GM11168 (cell line): ENCODE measurements at regions not wholly inside any gene's neighbourhood (a gene's known extent, or its start where the extent isn't known, plus 50 kb on each side); places are given as distances from the start of the nearest gene placed in this dataset.

Experiments used
- in situ Hi-C: fragments of 300-500 bp; cut with MboI; formaldehyde crosslinking; loops from one replicate; pipeline ENCODE4 v1.12.0; 2022; ENCODE audit warnings: low sequenced_read_pairs; ENCODE audit not compliant: unreplicated experiment

GRCh38 chr10:33822774-33823173 is 488.3 kb upstream of the NRP1 start:
- in situ Hi-C loops: loop anchor here (25.0 kb wide), 1 partner anchor 485 kb away; the partner anchor contains the start of gene NRP1

GRCh38 chr10:33820531-33820930 is 486.1 kb upstream of the NRP1 start:
- in situ Hi-C loops: loop anchor here (25.0 kb wide), 1 partner anchor 483 kb away; the partner anchor contains the start of gene NRP1

GRCh38 chr10:33819206-33819605 is 484.7 kb upstream of the NRP1 start:
- in situ Hi-C loops: loop anchor here (25.0 kb wide), 1 partner anchor 482 kb away; the partner anchor contains the start of gene NRP1

GRCh38 chr10:33818343-33818742 is 483.9 kb upstream of the NRP1 start:
- in situ Hi-C loops: loop anchor here (25.0 kb wide), 1 partner anchor 481 kb away; the partner anchor contains the start of gene NRP1

GRCh38 chr10:33817605-33818004 is 483.1 kb upstream of the NRP1 start:
- in situ Hi-C loops: loop anchor here (25.0 kb wide), 1 partner anchor 480 kb away; the partner anchor contains the start of gene NRP1

GRCh38 chr10:33815776-33816175 is 481.3 kb upstream of the NRP1 start:
- in situ Hi-C loops: loop anchor here (25.0 kb wide), 1 partner anchor 478 kb away; the partner anchor contains the start of gene NRP1

- in situ Hi-C loops: loop anchor here (25.0 kb wide), 1 partner anchor 477 kb away; the partner anchor contains the start of gene NRP1
These were observed 479.4 kb upstream of the NRP1 start for GRCh38 chr10:33813871-33814270.

GRCh38 chr10:33813415-33813814 is 478.9 kb upstream of the NRP1 start:
- in situ Hi-C loops: loop anchor here (25.0 kb wide), 1 partner anchor 476 kb away; the partner anchor contains the start of gene NRP1

- in situ Hi-C loops: loop anchor here (25.0 kb wide), 1 partner anchor 475 kb away; the partner anchor contains the start of gene NRP1
These were observed 478.1 kb upstream of the NRP1 start for GRCh38 chr10:33812586-33812985.

GRCh38 chr10:33810986-33811385 is 476.5 kb upstream of the NRP1 start:
- in situ Hi-C loops: loop anchor here (25.0 kb wide), 1 partner anchor 474 kb away; the partner anchor contains the start of gene NRP1

GRCh38 chr10:33809732-33810131 is 475.3 kb upstream of the NRP1 start:
- in situ Hi-C loops: loop anchor here (25.0 kb wide), 1 partner anchor 472 kb away; the partner anchor contains the start of gene NRP1

- in situ Hi-C loops: loop anchor here (25.0 kb wide), 1 partner anchor 471 kb away; the partner anchor contains the start of gene NRP1
These were observed 474.0 kb upstream of the NRP1 start for GRCh38 chr10:33808475-33808874.

- in situ Hi-C loops: loop anchor here (25.0 kb wide), 1 partner anchor 470 kb away; the partner anchor contains the start of gene NRP1
These were observed 473.3 kb upstream of the NRP1 start for GRCh38 chr10:33807531-33808359.

GRCh38 chr10:33805831-33806230 is 471.4 kb upstream of the NRP1 start:
- in situ Hi-C loops: loop anchor here (25.0 kb wide), 1 partner anchor 469 kb away; the partner anchor contains the start of gene NRP1

- in situ Hi-C loops: loop anchor here (25.0 kb wide), 1 partner anchor 467 kb away; the partner anchor contains the start of gene NRP1
These were observed 470.1 kb upstream of the NRP1 start for GRCh38 chr10:33804584-33804983.

GRCh38 chr10:33803248-33803647 is 468.8 kb upstream of the NRP1 start:
- in situ Hi-C loops: loop anchor here (25.0 kb wide), 1 partner anchor 466 kb away; the partner anchor contains the start of gene NRP1

GRCh38 chr10:33802566-33802965 is 468.1 kb upstream of the NRP1 start:
- in situ Hi-C loops: loop anchor here (25.0 kb wide), 1 partner anchor 465 kb away; the partner anchor contains the start of gene NRP1

GRCh38 chr10:33801705-33802104 is 467.2 kb upstream of the NRP1 start:
- in situ Hi-C loops: loop anchor here (25.0 kb wide), 1 partner anchor 464 kb away; the partner anchor contains the start of gene NRP1

- in situ Hi-C loops: loop anchor here (25.0 kb wide), 1 partner anchor 464 kb away; the partner anchor contains the start of gene NRP1
These were observed 466.5 kb upstream of the NRP1 start for GRCh38 chr10:33800986-33801385.

- in situ Hi-C loops: loop anchor here (25.0 kb wide), 1 partner anchor 463 kb away; the partner anchor contains the start of gene NRP1
These were observed 466.1 kb upstream of the NRP1 start for GRCh38 chr10:33800545-33800944.
